HepG2 (cell line): ENCODE measurements at regions not wholly inside any gene's neighbourhood (a gene's known extent, or its start where the extent isn't known, plus 50 kb on each side); places are given as distances from the start of the nearest gene placed in this dataset.
A peak's percentile ranks its signal among the peaks of the same experiment; 100 is the strongest.

ENCODE experiments used
- ATAC-seq: fragments of 200-7000 bp; cut with Tn5 transposase; 3 replicates; pipeline ENCODE4 v1.9.1; 2020; ENCODE audit warnings: mild to moderate bottlenecking, moderate library complexity
- BruUV-seq: library from RNA; stranded (reverse); fragments of 400-500 nt; replicated peaks from 2 replicates; lab custom pipeline; 2021; lab: Mats Ljungman, UMichigan
- CTCF ChIA-PET: fragments of 300-600 bp; formaldehyde crosslinking; extraction: SDS; loops from one replicate; lab custom pipeline; 2021; ENCODE audit warnings: low total read pairs, inconsistent platforms, low intra/inter-chr PET ratio; lab: Yijun Ruan, JAX
- POLR2A ChIA-PET: fragments of 350-600 bp; sonication (Branson Sonifier 250); formaldehyde crosslinking; loops from one replicate; lab custom pipeline; 2020; ENCODE audit warnings: antibody characterized with exemption, inconsistent platforms; lab: Yijun Ruan, JAX
- DNase-seq: peaks from one replicate; pipeline ENCODE4 v3.0.0-alpha.2; 2015; ENCODE audit warnings: low spot score
- FAIRE-seq: peaks from 3 replicates; lab custom pipeline; 2011; peaks lifted over from hg19 to GRCh38; lab: Jason Lieb, UNC
- H2AFZ ChIP-seq: one replicate; pipeline ENCODE4 v1.6.1; 2011; ENCODE audit warnings: low read length, inconsistent platforms
- H3K27ac ChIP-seq: fragments of 300-600 bp; 3 replicates; pipeline ENCODE4 v1.8.0; 2011; ENCODE audit warnings: mixed run types, mild to moderate bottlenecking, mixed read lengths, low read length, inconsistent platforms; ENCODE audit not compliant: insufficient read depth; ENCODE audit errors: extremely low read length
- H3K27me3 ChIP-seq, 2 experiments: fragments of 200-600 bp in 1 of 2; 2 replicates in 1 of 2; 3 replicates in 1 of 2; pipeline versions ENCODE4 v1.6.0 to v1.8.0; 2011; ENCODE audit warnings: low read length in 2 of 2, mild to moderate bottlenecking in 2 of 2, moderate library complexity in 2 of 2, inconsistent platforms in 1 of 2; ENCODE audit not compliant: insufficient read depth in 2 of 2, control insufficient read depth in 1 of 2
- H3K36me3 ChIP-seq, 2 experiments: fragments of 200-600 bp in 1 of 2; replicated peaks in 1 of 2; 2 replicates in 1 of 2; 3 replicates in 1 of 2; pipeline versions ENCODE4 v1.5.1 to v1.8.0; 2011; ENCODE audit warnings: low read length in 2 of 2, inconsistent platforms in 1 of 2; ENCODE audit not compliant: insufficient read depth in 2 of 2, control insufficient read depth in 1 of 2
- H3K4me1 ChIP-seq: 2 replicates; pipeline ENCODE4 v1.5.1; 2012; ENCODE audit warnings: low read length, inconsistent platforms; ENCODE audit not compliant: insufficient read depth
- H3K4me2 ChIP-seq: 2 replicates; pipeline ENCODE4 v1.6.0; 2011; ENCODE audit warnings: low read depth, low read length, inconsistent platforms
- H3K4me3 ChIP-seq, 3 experiments: fragments of 200-600 bp in 1 of 3; sonication (generic), shearing (Covaris generic) in 1 of 3; replicated peaks in 1 of 3; 2 replicates each; pipeline ENCODE4 v1.5.1; 2011 to 2016; ENCODE audit warnings: low read length in 3 of 3, inconsistent platforms in 2 of 3, low read depth in 2 of 3, mild to moderate bottlenecking in 2 of 3, control low read depth in 1 of 3, mixed read lengths in 1 of 3; ENCODE audit not compliant: insufficient read depth in 1 of 3
- H3K79me2 ChIP-seq: one replicate; pipeline ENCODE4 v1.6.1; 2011; ENCODE audit warnings: low read length, inconsistent platforms; ENCODE audit not compliant: insufficient read depth
- H3K9ac ChIP-seq: 2 replicates; pipeline ENCODE4 v1.6.0; 2011; ENCODE audit warnings: mild to moderate bottlenecking, low read depth, low read length, inconsistent platforms; ENCODE audit not compliant: insufficient read depth
- H3K9me3 ChIP-seq: 2 replicates; pipeline ENCODE4 v1.5.1; 2012; ENCODE audit warnings: mild to moderate bottlenecking, low read length
- H4K20me1 ChIP-seq: 2 replicates; pipeline ENCODE4 v1.6.0; 2011; ENCODE audit warnings: inconsistent platforms, mild to moderate bottlenecking, low read length, moderate library complexity; ENCODE audit not compliant: insufficient read depth
- FOSL1 ChIP-seq: sonication (generic); formaldehyde crosslinking; IDR thresholded peaks from 2 replicates; pipeline ENCODE4 v1.9.0; 2021; ENCODE audit warnings: missing genetic modification reagents, borderline replicate concordance
- KDM5B ChIP-seq: sonication (generic); formaldehyde crosslinking; IDR thresholded peaks from 2 replicates; pipeline ENCODE4 v1.4.0; 2020; ENCODE audit warnings: missing genetic modification reagents, mild to moderate bottlenecking, borderline replicate concordance
- MAFF ChIP-seq: IDR thresholded peaks from 2 replicates; pipeline ENCODE4 v1.6.1; 2011; ENCODE audit warnings: low read depth, low read length, improper control_type of control experiment
- MAFK ChIP-seq, 2 experiments: IDR thresholded peaks in 1 of 2; conservative IDR thresholded peaks in 1 of 2; 2 replicates each; pipeline ENCODE4 v1.6.1; 2011; ENCODE audit warnings: improper control_type of control experiment in 2 of 2, low read length in 2 of 2
- NAIF1 ChIP-seq: sonication (generic); formaldehyde crosslinking; IDR thresholded peaks from 2 replicates; pipeline ENCODE4 v1.5.0; 2020; ENCODE audit warnings: mild to moderate bottlenecking, missing genetic modification reagents, borderline replicate concordance
- RELA ChIP-seq: sonication (generic); formaldehyde crosslinking; IDR thresholded peaks from 2 replicates; pipeline ENCODE4 v1.4.0; 2020; ENCODE audit warnings: missing genetic modification reagents
- ZNF451 ChIP-seq: sonication (generic); formaldehyde crosslinking; IDR thresholded peaks from 2 replicates; pipeline ENCODE4 v1.5.0; 2020; ENCODE audit warnings: mild to moderate bottlenecking, missing genetic modification reagents
- ZNF740 ChIP-seq: sonication (generic); formaldehyde crosslinking; IDR thresholded peaks from 2 replicates; pipeline ENCODE4 v1.4.0; 2020; ENCODE audit warnings: missing genetic modification reagents
- WGBS: methylation state at CpG from one replicate; pipeline ENCODE4 v1.1.6; 2017; ENCODE audit warnings: low lambda C conversion rate; 5-methylcytosine and 5-hydroxymethylcytosine counted together
- in situ Hi-C: cut with HindIII; loops from 2 replicates; pipeline ENCODE4 v1.10.0; 2017; ENCODE audit warnings: low pct_unique_long_range_greater_than_20kb; ENCODE audit not compliant: extremely low pct_ligation_motif_present
- intact Hi-C: fragments of 100-400 bp; cut with micrococcal nuclease; formaldehyde crosslinking; loops from one replicate; pipeline ENCODE4 v1.10.0; 2022; ENCODE audit not compliant: unreplicated experiment

GRCh38 chr2:51791496-51791895, 759.6 kb upstream of the NRXN1 start:
- FAIRE-seq = no peak
- 26% methylated on average over 3 of the region's 3 CpGs for WGBS

GRCh38 chr2:51790854-51791253, 758.9 kb upstream of the NRXN1 start:
- Histone ChIP-seq H3K27ac (no peak overlapping the region), H3K9me3 (peaks cover 53% of the 10 kb centered on the region), H3K79me2 (no peaks in the 10 kb centered on the region), H2AFZ (no peak overlapping the region), H3K4me1 (no peaks in the 10 kb centered on the region), H3K36me3 (no peaks in the 10 kb centered on the region), H3K4me3 (no peak overlapping the region), H4K20me1 (no peaks in the 10 kb centered on the region), H3K9ac (no peak overlapping the region), H3K27me3 (no peaks in the 10 kb centered on the region), H3K4me2 (no peak overlapping the region)
- BruUV-seq = no TSS peak
- intact Hi-C loops = no loop called here
- TF ChIP-seq RELA (no peak), MAFF (peak; percentile 82), MAFK (conservative IDR thresholded peaks at IDR 0.05 in 1 of 2, IDR thresholded peaks at IDR 0.05 in 1 of 2; ENCODE audit: low read length in 2 of 2) (peak; percentile 63 to 91; a peak in 3 of 4 replicates)
- in situ Hi-C loops = no loop called here
- POLR2A ChIA-PET = no interaction called here
- CTCF ChIA-PET = no interaction called here
- DNase-seq (no peak), ATAC-seq (no peak), FAIRE-seq (no peak)
- WGBS = 1% methylated on average over 2 of the region's 2 CpGs

More at GRCh38 chr2:51791496-51791895, 759.6 kb upstream of the NRXN1 start:
- Histone ChIP-seq H3K9me3 (peaks cover 55% of the 10 kb centered on the region), H3K27ac (no peak overlapping the region), H3K4me2 (no peak overlapping the region), H3K27me3 (no peaks in the 10 kb centered on the region), H2AFZ (no peak overlapping the region), H4K20me1 (no peaks in the 10 kb centered on the region), H3K4me1 (no peaks in the 10 kb centered on the region), H3K9ac (no peak overlapping the region), H3K79me2 (no peaks in the 10 kb centered on the region), H3K36me3 (no peaks in the 10 kb centered on the region), H3K4me3 (no peak overlapping the region)
- in situ Hi-C loops = no loop called here
- BruUV-seq = no TSS peak
- DNase-seq (no peak), ATAC-seq (no peak)
- intact Hi-C loops = no loop called here
- TF ChIP-seq ZNF740 (CRISPR knock-in tag) (no peak), NAIF1 (CRISPR knock-in tag) (no peak), ZNF451 (CRISPR knock-in tag) (no peak), FOSL1 (no peak), KDM5B (no peak)
- ChIA-PET POLR2A (no interaction called here), CTCF (no interaction called here)
